ENCODE measurements at regions not wholly inside any gene's neighbourhood (a gene's known extent, or its start where the extent isn't known, plus 50 kb on each side); places are given as distances from the start of the nearest gene placed in this dataset.

GRCh38 chr12:25004447-25004846, 55.5 kb upstream of the BCAT1 start:
- H3K4me3 ChIP-seq (ENCODE audit: low read depth in 2 of 2, low read length in 1 of 2) = no peak overlapping the region
- H3K9ac ChIP-seq = no peak overlapping the region
- H3K9me2 ChIP-seq = no peaks in the 10 kb centered on the region
- no peak overlapping the region for H3K27ac ChIP-seq (ENCODE audit: low read depth in 2 of 2, low read length in 1 of 2)
- no peaks in the 10 kb centered on the region; the same call in 1 of the 2 replicates for H3K27me3 ChIP-seq (ENCODE audit: insufficient read depth)
- no peaks in the 10 kb centered on the region for H3K79me2 ChIP-seq (ENCODE audit: insufficient read depth)
- no peaks in the 10 kb centered on the region for H4K20me1 ChIP-seq (ENCODE audit: insufficient read depth)
- DNase-seq = no peak
- ChIA-PET CTCF (interaction anchor here (1.0 to 2.5 kb wide), 3 partner anchors 13 to 151 kb away, joined by 4 to 5 read pairs (median 5); no protein-coding TSS in a partner anchor), POLR2A (no interaction called here)
- no peaks in the 10 kb centered on the region for H3F3A ChIP-seq (replicated peaks; ENCODE audit: insufficient read depth)
- no peak overlapping the region for H3K4me2 ChIP-seq
- 71% methylated on average over 7 of the region's 7 CpGs for WGBS (ENCODE audit: low lambda C conversion rate)
- TF ChIP-seq RFX5 (IDR thresholded peaks at IDR 0.05; ENCODE audit: low read length) (no peak), RAD21 (IDR thresholded peaks at IDR 0.05; ENCODE audit: low read length) (no peak), RCOR1 (IDR thresholded peaks at IDR 0.05; ENCODE audit: low read length) (no peak), FOSL2 (IDR thresholded peaks at IDR 0.05; ENCODE audit: borderline replicate concordance, low read depth) (no peak), ELF1 (IDR thresholded peaks at IDR 0.05) (no peak)
- TF ChIP-seq, protein P1, sequence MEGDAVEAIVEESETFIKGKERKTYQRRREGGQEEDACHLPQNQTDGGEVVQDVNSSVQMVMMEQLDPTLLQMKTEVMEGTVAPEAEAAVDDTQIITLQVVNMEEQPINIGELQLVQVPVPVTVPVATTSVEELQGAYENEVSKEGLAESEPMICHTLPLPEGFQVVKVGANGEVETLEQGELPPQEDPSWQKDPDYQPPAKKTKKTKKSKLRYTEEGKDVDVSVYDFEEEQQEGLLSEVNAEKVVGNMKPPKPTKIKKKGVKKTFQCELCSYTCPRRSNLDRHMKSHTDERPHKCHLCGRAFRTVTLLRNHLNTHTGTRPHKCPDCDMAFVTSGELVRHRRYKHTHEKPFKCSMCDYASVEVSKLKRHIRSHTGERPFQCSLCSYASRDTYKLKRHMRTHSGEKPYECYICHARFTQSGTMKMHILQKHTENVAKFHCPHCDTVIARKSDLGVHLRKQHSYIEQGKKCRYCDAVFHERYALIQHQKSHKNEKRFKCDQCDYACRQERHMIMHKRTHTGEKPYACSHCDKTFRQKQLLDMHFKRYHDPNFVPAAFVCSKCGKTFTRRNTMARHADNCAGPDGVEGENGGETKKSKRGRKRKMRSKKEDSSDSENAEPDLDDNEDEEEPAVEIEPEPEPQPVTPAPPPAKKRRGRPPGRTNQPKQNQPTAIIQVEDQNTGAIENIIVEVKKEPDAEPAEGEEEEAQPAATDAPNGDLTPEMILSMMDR (IDR thresholded peaks at IDR 0.05) = no peak
- H3K9me3 ChIP-seq = no peaks in the 10 kb centered on the region
- H3K4me1 ChIP-seq (ENCODE audit: control insufficient read depth in 1 of 2, insufficient read depth in 2 of 2, low read depth in 1 of 2, low read length in 1 of 2) = no peaks in the 10 kb centered on the region
- H3K36me3 ChIP-seq (replicated peaks in 1 of 2; ENCODE audit: control insufficient read depth in 1 of 2, insufficient read depth in 2 of 2, low read length in 1 of 2) = no peaks in the 10 kb centered on the region
- H2AFZ ChIP-seq (ENCODE audit: low read depth) = no peak overlapping the region

DNA sequence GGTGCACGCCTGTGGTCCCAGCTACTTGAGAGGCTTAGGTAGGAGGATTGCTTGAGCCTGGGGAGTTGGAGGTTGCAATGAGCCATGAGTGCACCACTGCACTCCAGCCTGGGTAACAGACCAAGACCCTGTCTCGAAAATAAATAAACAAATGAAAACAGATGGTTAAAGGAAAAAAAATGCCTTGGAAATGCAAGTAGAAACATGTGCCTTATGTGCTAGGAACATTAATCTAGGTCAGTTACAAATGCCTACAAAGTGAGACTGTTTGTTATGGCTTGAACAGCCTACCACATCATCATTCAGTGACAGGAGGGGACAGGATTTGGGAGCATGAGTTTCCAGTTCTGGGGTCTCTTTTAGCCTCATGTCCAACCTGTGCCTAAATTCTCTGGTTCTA, 52.4 kb upstream of the BCAT1 start:
- Histone ChIP-seq H3K4me1 (ENCODE audit: control insufficient read depth in 1 of 2, insufficient read depth in 2 of 2, low read depth in 1 of 2, low read length in 1 of 2) (peaks cover 3 to 14% of the 10 kb centered on the region in 2 experiments; a peak in 3 of 4 replicates), H3K4me2 (no peak overlapping the region), H4K20me1 (ENCODE audit: insufficient read depth) (peaks cover 4% of the 10 kb centered on the region; the same call in 1 of the 2 replicates), H3K4me3 (ENCODE audit: low read depth in 2 of 2, low read length in 1 of 2) (no peak overlapping the region), H3K27ac (ENCODE audit: low read depth in 2 of 2, low read length in 1 of 2) (no peak overlapping the region), H3K27me3 (ENCODE audit: insufficient read depth) (no peaks in the 10 kb centered on the region; the same call in 1 of the 2 replicates), H3F3A (replicated peaks; ENCODE audit: insufficient read depth) (peaks cover 19% of the 10 kb centered on the region), H2AFZ (ENCODE audit: low read depth) (no peak overlapping the region), H3K36me3 (replicated peaks in 1 of 2; ENCODE audit: control insufficient read depth in 1 of 2, insufficient read depth in 2 of 2, low read length in 1 of 2) (no peaks in the 10 kb centered on the region), H3K9ac (no peak overlapping the region), H3K79me2 (ENCODE audit: insufficient read depth) (no peaks in the 10 kb centered on the region), H3K9me3 (no peaks in the 10 kb centered on the region), H3K9me2 (no peaks in the 10 kb centered on the region)
- ChIA-PET CTCF (no interaction called here), POLR2A (no interaction called here)
- no peak for DNase-seq
- WGBS (ENCODE audit: low lambda C conversion rate) = 56% methylated on average over 2 of the region's 2 CpGs
- TF ChIP-seq, protein P1 (IDR thresholded peaks at IDR 0.05) = no peak
- TF ChIP-seq RXRA (IDR thresholded peaks at IDR 0.05; ENCODE audit: borderline replicate concordance, low read depth) = no peak
- TF ChIP-seq, protein P2, sequence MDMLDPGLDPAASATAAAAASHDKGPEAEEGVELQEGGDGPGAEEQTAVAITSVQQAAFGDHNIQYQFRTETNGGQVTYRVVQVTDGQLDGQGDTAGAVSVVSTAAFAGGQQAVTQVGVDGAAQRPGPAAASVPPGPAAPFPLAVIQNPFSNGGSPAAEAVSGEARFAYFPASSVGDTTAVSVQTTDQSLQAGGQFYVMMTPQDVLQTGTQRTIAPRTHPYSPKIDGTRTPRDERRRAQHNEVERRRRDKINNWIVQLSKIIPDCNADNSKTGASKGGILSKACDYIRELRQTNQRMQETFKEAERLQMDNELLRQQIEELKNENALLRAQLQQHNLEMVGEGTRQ (IDR thresholded peaks at IDR 0.05; ENCODE audit: borderline replicate concordance, low read depth, low read length) = no peak
- TF ChIP-seq, protein P3, sequence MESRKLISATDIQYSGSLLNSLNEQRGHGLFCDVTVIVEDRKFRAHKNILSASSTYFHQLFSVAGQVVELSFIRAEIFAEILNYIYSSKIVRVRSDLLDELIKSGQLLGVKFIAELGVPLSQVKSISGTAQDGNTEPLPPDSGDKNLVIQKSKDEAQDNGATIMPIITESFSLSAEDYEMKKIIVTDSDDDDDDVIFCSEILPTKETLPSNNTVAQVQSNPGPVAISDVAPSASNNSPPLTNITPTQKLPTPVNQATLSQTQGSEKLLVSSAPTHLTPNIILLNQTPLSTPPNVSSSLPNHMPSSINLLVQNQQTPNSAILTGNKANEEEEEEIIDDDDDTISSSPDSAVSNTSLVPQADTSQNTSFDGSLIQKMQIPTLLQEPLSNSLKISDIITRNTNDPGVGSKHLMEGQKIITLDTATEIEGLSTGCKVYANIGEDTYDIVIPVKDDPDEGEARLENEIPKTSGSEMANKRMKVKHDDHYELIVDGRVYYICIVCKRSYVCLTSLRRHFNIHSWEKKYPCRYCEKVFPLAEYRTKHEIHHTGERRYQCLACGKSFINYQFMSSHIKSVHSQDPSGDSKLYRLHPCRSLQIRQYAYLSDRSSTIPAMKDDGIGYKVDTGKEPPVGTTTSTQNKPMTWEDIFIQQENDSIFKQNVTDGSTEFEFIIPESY (IDR thresholded peaks at IDR 0.05; ENCODE audit: borderline replicate concordance, low read depth) = no peak
- no peak for TF ChIP-seq FOXM1 (IDR thresholded peaks at IDR 0.05; ENCODE audit: low read depth)
- TF ChIP-seq TCF12 (IDR thresholded peaks at IDR 0.05) = no peak
- no peak for TF ChIP-seq FOSL2 (IDR thresholded peaks at IDR 0.05; ENCODE audit: borderline replicate concordance, low read depth)
- TF ChIP-seq EZH2phosphoT487 (IDR thresholded peaks at IDR 0.05; ENCODE audit: borderline replicate concordance, low read depth) = no peak
- TF ChIP-seq JUND (IDR thresholded peaks at IDR 0.05) = no peak
- no peak for TF ChIP-seq GABPA (IDR thresholded peaks at IDR 0.05; ENCODE audit: low read depth)
- TF ChIP-seq MEF2A (IDR thresholded peaks at IDR 0.05; ENCODE audit: borderline replicate concordance, low read depth) = no peak
- TF ChIP-seq RCOR1 (IDR thresholded peaks at IDR 0.05; ENCODE audit: low read length) = no peak
- TF ChIP-seq RAD21 (IDR thresholded peaks at IDR 0.05; ENCODE audit: low read length) = no peak
- TF ChIP-seq NFIC (IDR thresholded peaks at IDR 0.05; ENCODE audit: borderline replicate concordance) = no peak
- no peak for TF ChIP-seq NRF1 (IDR thresholded peaks at IDR 0.05; ENCODE audit: low read depth, low read length)
- no peak for TF ChIP-seq CHD2 (IDR thresholded peaks at IDR 0.05; ENCODE audit: low read length, partially characterized antibody)
- TF ChIP-seq RFX5 (IDR thresholded peaks at IDR 0.05; ENCODE audit: low read length) = no peak
- TF ChIP-seq FOXJ3 (CRISPR knock-in tag; IDR thresholded peaks at IDR 0.05) = no peak
